GM12878 (cell line): ENCODE measurements at regions not wholly inside any gene's neighbourhood (a gene's known extent, or its start where the extent isn't known, plus 50 kb on each side); places are given as distances from the start of the nearest gene placed in this dataset.

Experiments used
- ATAC-seq: fragments of 200-7000 bp; cut with Tn5 transposase; 3 replicates; pipeline ENCODE4 v1.9.1; 2020; ENCODE audit warnings: mild to moderate bottlenecking, moderate library complexity
- BruUV-seq: library from RNA; stranded (reverse); fragments of 400-500 nt; replicated peaks from 2 replicates; lab custom pipeline; 2021; lab: Mats Ljungman, UMichigan
- CTCF ChIA-PET: fragments of 300-600 bp; sonication (Branson Sonifier 250); formaldehyde crosslinking; extraction: SDS; loops from one replicate; lab custom pipeline; 2021; ENCODE audit warnings: inconsistent platforms; lab: Yijun Ruan, JAX
- POLR2A ChIA-PET: fragments of 350-600 bp; formaldehyde crosslinking; extraction: SDS; loops from one replicate; lab custom pipeline; 2021; ENCODE audit warnings: inconsistent platforms; lab: Charles Lee
- RAD21 ChIA-PET: fragments of 300-600 bp; sonication (Branson Sonifier 250); formaldehyde crosslinking; loops from one replicate; lab custom pipeline; 2023; ENCODE audit warnings: antibody characterized with exemption; ENCODE audit not compliant: unreplicated experiment; lab: Charles Lee
- SMC1A ChIA-PET: fragments of 300-600 bp; sonication (Branson Sonifier 250); formaldehyde crosslinking; loops from one replicate; lab custom pipeline; 2023; ENCODE audit not compliant: unreplicated experiment, uncharacterized antibody; lab: Charles Lee
- DNase-seq: peaks from one replicate; pipeline ENCODE4 v3.0.0-alpha.2; 2011; ENCODE audit warnings: low read depth, low spot score
- FAIRE-seq: peaks from 3 replicates; lab custom pipeline; 2011; peaks lifted over from hg19 to GRCh38; lab: Jason Lieb, UNC
- H2AFZ ChIP-seq: 2 replicates; pipeline ENCODE4 v1.6.0; 2011; ENCODE audit warnings: low read depth, low read length, control low read depth; ENCODE audit not compliant: control insufficient read depth
- H3K27ac ChIP-seq: 2 replicates; pipeline ENCODE4 v1.5.1; 2011; ENCODE audit warnings: control low read depth; ENCODE audit not compliant: control insufficient read depth, insufficient read depth
- H3K27me3 ChIP-seq, 2 experiments: replicated peaks in 1 of 2; 2 replicates each; pipeline versions ENCODE4 v1.6.0 to v1.6.1; 2011; ENCODE audit warnings: low read length in 1 of 2; ENCODE audit not compliant: control insufficient read depth in 2 of 2, insufficient read depth in 2 of 2
- H3K36me3 ChIP-seq, 2 experiments: 2 replicates each; pipeline ENCODE4 v1.5.1; 2011; ENCODE audit warnings: low read length in 1 of 2; ENCODE audit not compliant: control insufficient read depth in 2 of 2, insufficient read depth in 2 of 2
- H3K4me1 ChIP-seq: 2 replicates; pipeline ENCODE4 v1.6.1; 2011; ENCODE audit warnings: mild to moderate bottlenecking, low read length, moderate library complexity, mixed read lengths; ENCODE audit not compliant: control insufficient read depth, insufficient read depth
- H3K4me2 ChIP-seq: 2 replicates; pipeline ENCODE4 v1.6.0; 2011; ENCODE audit warnings: control low read depth; ENCODE audit not compliant: control insufficient read depth, insufficient read depth
- H3K4me3 ChIP-seq: fragments of 200-600 bp; sonication (generic); 2 replicates; pipeline ENCODE4 v1.5.1; 2016
- H3K79me2 ChIP-seq: 2 replicates; pipeline ENCODE4 v1.6.0; 2011; ENCODE audit warnings: low read length; ENCODE audit not compliant: control insufficient read depth, insufficient read depth
- H3K9ac ChIP-seq: 2 replicates; pipeline ENCODE4 v1.8.0; 2011; ENCODE audit warnings: low read length, control low read depth, mixed read lengths; ENCODE audit not compliant: control insufficient read depth, insufficient read depth
- H3K9me3 ChIP-seq: replicated peaks from 3 replicates; pipeline ENCODE4 v1.5.1; 2011; ENCODE audit warnings: mild to moderate bottlenecking, low read length; ENCODE audit not compliant: control insufficient read depth, insufficient read depth
- H4K20me1 ChIP-seq: 2 replicates; pipeline ENCODE4 v1.6.0; 2011; ENCODE audit not compliant: control insufficient read depth, insufficient read depth
- ASH2L ChIP-seq: fragments of 300-600, 200-600 bp; sonication (generic); IDR thresholded peaks from 2 replicates; pipeline ENCODE4 v1.6.1; 2017; ENCODE audit warnings: low read depth, mild to moderate bottlenecking, borderline replicate concordance
- BCL11A ChIP-seq: IDR thresholded peaks from 2 replicates; pipeline ENCODE4 v1.6.1; 2011; ENCODE audit warnings: low read depth, low read length
- BCLAF1 ChIP-seq: fragments of 450-650 bp; IDR thresholded peaks from 2 replicates; pipeline ENCODE4 v1.6.1; 2017; ENCODE audit warnings: antibody characterized with exemption, mild to moderate bottlenecking, moderate library complexity
- MAX ChIP-seq: IDR thresholded peaks from 2 replicates; pipeline ENCODE4 v1.6.1; 2012; ENCODE audit warnings: low read depth, low read length, improper control_type of control experiment
- PML ChIP-seq: IDR thresholded peaks from 2 replicates; pipeline ENCODE4 v1.6.1; 2012; ENCODE audit warnings: low read length, inconsistent platforms
- RCOR1 ChIP-seq: conservative IDR thresholded peaks from 2 replicates; pipeline ENCODE4 v1.6.1; 2012; ENCODE audit warnings: low read depth, low read length, improper control_type of control experiment
- RELA ChIP-seq: fragments of 450-650 bp; IDR thresholded peaks from 2 replicates; pipeline ENCODE4 v1.8.0; 2014; ENCODE audit warnings: borderline replicate concordance; ENCODE audit not compliant: partially characterized antibody
- SIN3A ChIP-seq: IDR thresholded peaks from 2 replicates; pipeline ENCODE4 v1.6.1; 2012; ENCODE audit warnings: low read depth, low read length, improper control_type of control experiment
- TCF3 ChIP-seq: IDR thresholded peaks from 2 replicates; pipeline ENCODE4 v1.6.1; 2012; ENCODE audit warnings: low read depth, mild to moderate bottlenecking, low read length, borderline replicate concordance; ENCODE audit not compliant: insufficient read depth
- USF2 ChIP-seq: IDR thresholded peaks from 2 replicates; pipeline ENCODE4 v1.6.1; 2011; ENCODE audit warnings: low read depth, low read length, improper control_type of control experiment, borderline replicate concordance
- ZNF207 ChIP-seq: fragments of 450-650 bp; IDR thresholded peaks from 2 replicates; pipeline ENCODE4 v1.6.1; 2014; ENCODE audit warnings: antibody characterized with exemption, mild to moderate bottlenecking, borderline replicate concordance
- ZNF687 ChIP-seq: fragments of 450-650 bp; IDR thresholded peaks from 2 replicates; pipeline ENCODE4 v1.6.1; 2017; ENCODE audit warnings: mild to moderate bottlenecking, moderate library complexity
- ZSCAN29 ChIP-seq: fragments of 450-650 bp; IDR thresholded peaks from 2 replicates; pipeline ENCODE4 v1.6.1; 2017; ENCODE audit warnings: mild to moderate bottlenecking, moderate library complexity
- WGBS: methylation state at CpG from one replicate; pipeline ENCODE4 v1.1.6; 2016; ENCODE audit warnings: low lambda C conversion rate; ENCODE audit not compliant: insufficient replicate concordance, insufficient coverage; ENCODE audit errors: missing lambda C conversion rate; 5-methylcytosine and 5-hydroxymethylcytosine counted together
- in situ Hi-C: fragments of 300-500 bp; cut with MboI; formaldehyde crosslinking; loops from 9 replicates; pipeline ENCODE4 v1.14.3; 2018; ENCODE audit warnings: mixed read lengths
- intact Hi-C: fragments of 100-400 bp; cut with micrococcal nuclease; formaldehyde crosslinking; loops from one replicate; pipeline ENCODE4 v1.14.2; 2022; ENCODE audit not compliant: unreplicated experiment

GRCh38 chr19:20273951-20274570 lies 107.0 kb downstream of the ZNF486 start (continued):
- TF ChIP-seq USF2 (no peak), ZSCAN29 (no peak)

- Histone ChIP-seq H3K36me3 (no peaks in the 10 kb centered on the region), H3K4me3 (no peak overlapping the region), H3K4me2 (no peak overlapping the region), H3K9me3 (no peaks in the 10 kb centered on the region), H3K4me1 (no peaks in the 10 kb centered on the region), H3K27ac (no peak overlapping the region), H3K9ac (no peak overlapping the region), H4K20me1 (no peaks in the 10 kb centered on the region), H2AFZ (no peak overlapping the region), H3K79me2 (no peaks in the 10 kb centered on the region), H3K27me3 (no peaks in the 10 kb centered on the region)
- POLR2A ChIA-PET, result no interaction called here
- in situ Hi-C loops (no loop called here), intact Hi-C loops (no loop called here)
- DNase-seq (no peak), ATAC-seq (no peak), FAIRE-seq (no peak)
- RAD21 ChIA-PET, result interaction anchor here (0.7 kb wide), 1 partner anchor 17 kb away, joined by 3 read pairs; no protein-coding TSS in a partner anchor
- 25% methylated on average over 3 of the region's 3 CpGs for WGBS
- CTCF ChIA-PET, result interaction anchor here (0.9 kb wide), 1 partner anchor 14 kb away, joined by 3 read pairs; no protein-coding TSS in a partner anchor
- SMC1A ChIA-PET, result interaction anchor here (0.7 to 1.0 kb wide), 2 partner anchors 12 to 48 kb away, joined by 3 read pairs; no protein-coding TSS in a partner anchor
- no TSS peak for BruUV-seq
- no peak for TF ChIP-seq BCLAF1
- TF ChIP-seq RELA, result no peak
- no peak for TF ChIP-seq BCL11A
- TF ChIP-seq RCOR1, result no peak
- no peak for TF ChIP-seq SIN3A
- no peak for TF ChIP-seq PML
- no peak for TF ChIP-seq MAX
- no peak for TF ChIP-seq ASH2L
- TF ChIP-seq ZNF687, result no peak
- TF ChIP-seq TCF3, result no peak
- no peak for TF ChIP-seq ZNF207
Measured at GRCh38 chr19:20273376-20273775, 106.4 kb downstream of the ZNF486 start.
